GM18858 (cell line): ENCODE measurements at regions not wholly inside any gene's neighbourhood (a gene's known extent, or its start where the extent isn't known, plus 50 kb on each side); places are given as distances from the start of the nearest gene placed in this dataset.
"Not testable (repeated sequence)": the region's sequence is repeated elsewhere in the genome, so short reads cannot be mapped to it uniquely, and the experiment has no call there.

Source experiments
- ATAC-seq: cut with Tn5 transposase; IDR thresholded peaks from one replicate; pipeline ENCODE4 v1.9.1; 2021; ENCODE audit not compliant: unreplicated experiment

- ATAC-seq, result no peak
These were observed 177.3 kb downstream of the KLF13 start for GRCh38 chr15:31503758-31504461.

- no peak for ATAC-seq
These were observed 177.8 kb downstream of the KLF13 start for GRCh38 chr15:31504462-31504839.

GRCh38 chr15:31507573-31507972, 180.9 kb downstream of the KLF13 start:
- ATAC-seq, result not testable (repeated sequence)

GRCh38 chr15:31508656-31509055, 182.0 kb downstream of the KLF13 start:
- ATAC-seq, result no peak

DNA sequence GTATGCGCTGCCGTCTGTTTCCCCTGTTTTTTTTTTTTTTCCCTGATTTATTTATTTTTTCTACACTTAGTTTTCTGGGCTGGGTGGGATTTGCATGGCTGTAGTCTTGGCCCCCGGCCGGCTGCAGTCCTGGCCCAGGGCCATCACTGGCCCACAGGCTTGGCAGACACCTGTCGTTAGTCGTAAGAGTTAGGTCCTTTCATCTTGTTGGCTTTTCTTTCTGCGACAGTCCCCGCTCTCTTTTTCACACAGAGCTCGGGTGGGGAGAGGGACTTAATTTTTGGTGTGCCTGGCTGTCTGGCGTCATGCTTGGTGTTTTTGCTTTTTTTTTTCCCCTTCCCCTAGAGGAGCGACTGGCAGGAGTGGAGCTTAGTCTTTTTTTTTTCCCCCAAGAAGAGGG, 183.4 kb downstream of the KLF13 start:
- ATAC-seq, result no peak

- no peak for ATAC-seq
These were observed 185.2 kb downstream of the KLF13 start for GRCh38 chr15:31511707-31512310.

DNA sequence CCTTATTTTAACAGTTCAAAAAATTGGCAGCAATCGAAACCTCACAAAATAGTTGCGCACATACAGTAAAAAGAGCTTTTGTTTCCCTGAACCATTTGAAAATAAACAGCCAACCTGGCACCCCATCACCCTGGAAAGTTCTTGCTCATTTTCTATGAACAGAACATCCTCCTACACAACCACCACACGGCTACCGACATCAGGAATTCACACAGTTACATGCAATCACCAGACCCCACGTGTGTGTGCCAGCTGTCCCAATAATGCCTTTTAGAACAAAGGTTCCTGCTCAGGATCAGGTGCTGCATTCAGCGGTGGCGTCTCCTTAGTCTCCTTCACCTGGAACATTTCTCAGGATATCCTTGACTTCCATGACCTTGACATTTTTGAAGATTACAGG, 186.5 kb downstream of the KLF13 start:
- no peak for ATAC-seq

- no peak for ATAC-seq
These were observed 189.8 kb downstream of the KLF13 start for GRCh38 chr15:31516440-31516839.

DNA sequence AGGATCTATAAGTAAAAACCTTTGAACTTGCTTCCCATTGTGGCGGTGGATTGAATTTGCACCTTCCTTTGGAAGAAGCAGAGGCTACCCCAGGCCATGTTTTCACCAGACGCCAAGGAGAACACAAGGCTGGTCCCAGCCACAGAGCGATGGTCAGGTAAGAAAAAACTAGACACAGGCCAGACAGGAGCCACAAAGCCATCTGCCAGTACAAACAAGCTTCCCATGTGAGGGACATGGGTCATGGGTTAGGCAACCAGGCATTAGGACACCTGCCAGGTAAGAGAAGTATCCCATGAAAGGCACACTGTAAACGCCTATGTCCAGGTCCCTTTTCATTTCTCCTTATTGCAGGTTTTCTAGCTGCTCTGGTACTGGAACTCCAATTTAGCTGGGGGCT, 190.2 kb downstream of the KLF13 start:
- no peak for ATAC-seq

DNA sequence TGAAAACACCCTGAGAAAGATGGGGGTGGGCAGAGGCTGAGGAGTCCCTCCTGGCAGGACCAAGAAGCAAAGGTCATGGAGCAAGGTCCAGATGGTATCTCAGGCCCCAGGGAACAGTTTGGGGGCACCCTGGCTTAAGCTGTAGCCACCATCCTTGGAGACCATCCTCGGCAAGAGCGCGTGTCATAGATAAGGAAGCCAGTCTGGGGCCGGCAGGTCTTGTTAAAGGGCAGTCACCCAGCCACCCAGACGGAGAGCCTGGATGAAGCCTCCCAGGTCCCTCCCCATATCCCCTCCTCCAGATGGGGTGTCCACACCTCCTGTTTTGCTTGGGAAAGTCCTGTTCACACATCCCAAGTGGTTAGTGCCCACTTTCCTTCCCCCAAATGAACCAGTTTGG, 191.1 kb downstream of the KLF13 start:
- ATAC-seq, result no peak

GRCh38 chr15:31522028-31522427, 195.4 kb downstream of the KLF13 start:
- ATAC-seq, result no peak

DNA sequence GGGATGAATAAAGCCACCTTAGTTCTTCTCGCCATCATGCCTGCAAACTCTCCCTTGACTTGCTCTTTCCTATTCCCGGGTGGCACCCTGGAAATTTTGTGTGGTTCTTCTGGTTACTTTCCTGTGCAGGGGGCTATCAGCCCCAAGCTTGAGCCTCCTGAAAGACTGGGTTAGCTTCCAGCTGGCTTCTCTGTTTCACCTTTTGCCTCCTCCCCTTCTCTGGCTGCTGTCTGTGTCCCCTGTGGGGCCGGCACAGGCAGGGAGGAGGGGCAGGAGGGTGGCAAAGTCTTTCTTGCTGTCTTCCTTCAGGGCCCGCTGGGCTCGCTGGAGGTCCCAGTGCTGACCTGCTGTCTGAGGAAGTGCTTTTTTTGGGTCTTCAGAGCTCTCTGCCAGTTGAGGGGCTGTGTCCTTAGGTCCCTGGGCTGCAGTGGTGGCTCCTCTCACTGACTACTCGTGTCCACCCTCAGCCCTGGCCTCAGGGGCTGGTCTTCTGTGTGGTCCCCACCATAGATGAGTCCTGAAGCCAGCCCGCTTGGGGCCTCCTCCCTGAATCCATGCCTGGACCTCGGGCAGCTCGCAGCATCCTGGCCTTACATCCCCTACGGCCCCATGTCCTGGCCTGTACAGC, 196.5 kb downstream of the KLF13 start:
- no peak for ATAC-seq

DNA sequence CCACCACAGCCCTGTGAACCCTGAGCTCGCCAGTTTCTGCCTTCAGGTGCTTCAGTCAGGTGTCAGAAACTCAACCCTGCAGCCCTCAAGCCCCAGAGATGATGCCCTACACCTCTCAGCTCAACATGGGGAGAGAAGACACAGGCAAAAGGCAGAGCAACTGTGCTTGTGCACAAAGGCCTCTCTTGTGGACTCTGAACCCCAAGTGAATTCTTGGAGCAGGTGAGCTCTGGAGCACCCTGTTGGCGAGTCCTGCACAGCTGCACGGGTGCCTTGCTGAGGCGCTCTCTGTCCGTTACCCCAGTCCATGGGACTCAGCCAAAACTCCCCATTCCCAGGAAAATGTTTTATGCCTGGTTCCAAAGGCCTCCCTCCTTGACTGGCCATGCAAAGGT, 197.0 kb downstream of the KLF13 start:
- no peak for ATAC-seq

GRCh38 chr15:31525185-31525695, 198.6 kb downstream of the KLF13 start:
- no peak for ATAC-seq

DNA sequence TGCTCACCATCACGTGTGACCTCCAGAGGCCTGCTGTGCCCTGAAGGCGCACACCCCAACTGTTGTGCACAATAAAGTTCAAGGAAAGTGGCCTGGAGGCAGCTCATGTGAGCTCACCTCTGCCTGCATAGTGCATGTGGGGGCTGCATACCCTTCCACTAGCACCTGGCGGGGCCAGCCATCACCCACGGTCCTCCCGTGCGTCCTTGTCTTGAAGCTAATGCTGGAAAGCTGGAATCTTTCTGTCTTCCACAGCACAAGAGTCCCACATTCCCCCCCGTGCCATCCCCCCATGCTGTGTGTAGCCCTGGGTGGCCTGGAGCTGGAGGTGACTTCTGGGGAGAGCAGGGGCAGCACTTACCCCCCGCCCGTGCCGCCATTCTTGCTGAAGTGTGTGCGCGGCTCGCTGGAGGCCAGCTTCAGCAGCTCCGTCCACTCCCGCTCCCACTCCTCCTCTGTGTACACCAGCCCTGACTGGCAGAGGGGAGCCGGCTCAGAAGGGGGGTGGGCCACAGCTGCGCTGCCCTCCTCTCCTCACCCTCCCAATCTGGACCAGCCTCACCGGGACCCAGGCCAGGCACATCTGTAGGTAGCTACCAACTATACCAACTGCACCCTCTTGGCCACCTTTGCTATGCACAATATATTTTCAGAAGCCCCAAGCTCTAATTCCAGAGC, 199.5 kb downstream of the KLF13 start:
- no peak for ATAC-seq

DNA sequence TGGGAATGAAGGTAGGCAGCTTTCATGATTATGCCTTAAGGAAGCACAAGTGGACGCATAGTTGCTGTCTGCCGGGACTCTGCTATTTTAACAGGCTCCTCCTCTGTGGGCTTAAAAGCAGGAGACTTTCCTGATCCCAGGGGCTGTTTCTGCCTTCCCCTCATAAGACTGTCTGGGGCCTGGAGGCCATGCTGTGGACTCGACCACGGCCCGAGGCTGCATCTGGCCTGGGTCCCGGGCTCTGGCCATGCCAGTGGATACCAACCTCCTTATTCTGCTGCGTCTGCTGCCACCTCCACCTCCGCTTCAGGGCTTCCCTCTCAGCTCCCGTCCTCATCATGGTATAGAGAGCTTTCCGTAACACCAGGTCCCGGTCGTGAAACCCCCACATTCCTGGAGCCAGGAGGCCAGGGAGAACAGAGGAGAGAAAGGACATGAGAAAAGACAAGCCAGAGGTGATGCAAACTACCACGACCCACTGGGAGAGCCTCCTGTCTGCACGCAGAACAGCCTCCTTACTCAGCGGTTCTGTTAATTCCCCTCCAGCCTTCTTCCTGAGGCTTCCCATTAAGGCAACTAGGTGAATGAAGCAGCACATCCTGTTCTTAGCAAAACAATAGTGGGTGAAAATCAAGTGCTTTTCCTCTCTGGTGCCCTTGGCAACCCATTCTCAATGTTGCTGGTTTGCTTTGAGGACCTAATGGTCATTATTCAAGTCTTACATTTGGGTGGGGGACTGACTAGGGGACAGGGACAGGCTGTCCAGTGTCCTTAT, 200.5 kb downstream of the KLF13 start:
- ATAC-seq, result no peak

- no peak for ATAC-seq
These were observed 202.2 kb downstream of the KLF13 start for GRCh38 chr15:31528846-31529245.

GRCh38 chr15:31537770-31538592, 211.3 kb downstream of the KLF13 start:
- no peak for ATAC-seq

DNA sequence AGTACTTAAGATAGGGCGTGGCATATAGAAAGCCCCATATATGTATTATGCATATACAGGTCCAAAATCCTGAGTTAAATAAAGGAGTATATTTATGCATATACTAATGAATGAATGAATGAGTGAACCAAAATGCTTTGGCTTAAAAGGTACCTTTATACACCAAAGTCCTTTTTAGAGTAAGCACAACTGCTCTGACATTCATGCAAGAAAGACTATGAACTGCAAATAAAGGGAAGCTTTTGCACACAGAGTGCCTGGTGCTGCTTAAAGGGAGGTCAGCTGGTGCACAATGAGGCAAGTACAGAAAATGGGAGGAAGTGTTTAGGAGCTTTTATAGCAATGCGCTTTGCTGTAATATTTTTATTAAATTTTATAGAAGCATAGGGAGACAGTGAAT, 214.0 kb downstream of the KLF13 start:
- ATAC-seq, result no peak

GRCh38 chr15:31544361-31544760, 217.7 kb downstream of the KLF13 start:
- ATAC-seq, result no peak
